Uterus (tissue), 2 donors: ENCODE measurements at regions not wholly inside any gene's neighbourhood (a gene's known extent, or its start where the extent isn't known, plus 50 kb on each side); places are given as distances from the start of the nearest gene placed in this dataset.

Experiments used
- CTCF ChIP-seq, 4 experiments: fragments of 200-600 bp in 2 of 4; fragments of 450-650 bp in 2 of 4; sonication (generic) in 2 of 4; IDR thresholded peaks; one replicate each; pipeline ENCODE4 v1.5.1; 2016 to 2019; ENCODE audit warnings: antibody characterized with exemption in 4 of 4, mild to moderate bottlenecking in 2 of 4, moderate library complexity in 1 of 4
- POLR2A ChIP-seq, 2 donors: fragments of 450-650 bp; IDR thresholded peaks; one replicate each; pipeline ENCODE4 v1.6.1; 2016; ENCODE audit warnings: antibody characterized with exemption in 2 of 2, mild to moderate bottlenecking in 1 of 2, moderate library complexity in 1 of 2

DNA sequence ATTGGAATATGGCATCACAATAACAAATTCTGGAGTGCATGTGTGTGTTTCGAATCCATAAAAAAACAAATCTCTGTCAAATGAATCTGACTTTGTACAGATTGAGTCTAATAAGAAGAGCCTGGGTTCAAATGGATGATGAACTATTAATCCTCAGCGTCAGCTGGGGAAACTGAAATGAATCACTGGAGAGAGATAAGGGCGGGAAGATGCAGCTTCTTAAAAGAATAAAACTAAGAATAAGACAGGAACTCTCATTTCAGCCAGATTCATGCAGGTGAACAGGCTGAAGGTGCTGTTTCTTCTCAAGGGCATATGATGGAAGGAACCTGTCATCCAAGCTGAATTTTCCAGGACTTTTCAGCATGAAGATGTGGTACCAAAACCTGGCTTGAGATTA lies 202.6 kb upstream of the TRIB2 start:
- no peak for TF ChIP-seq CTCF (IDR thresholded peaks at IDR 0.05)
- TF ChIP-seq POLR2A (IDR thresholded peaks at IDR 0.05), result no peak
